IPS DF 6.9 (cell line): ENCODE measurements at regions not wholly inside any gene's neighbourhood (a gene's known extent, or its start where the extent isn't known, plus 50 kb on each side); places are given as distances from the start of the nearest gene placed in this dataset.

Experiments used
- DNase-seq: peaks from one replicate; pipeline ENCODE4 v3.0.0-alpha.2; 2013; ENCODE audit warnings: low read depth, low spot score
- H3K27ac ChIP-seq: one replicate; pipeline ENCODE4 v1.5.1; 2013; ENCODE audit warnings: low read length, control low read depth
- H3K27me3 ChIP-seq: 2 replicates; pipeline ENCODE4 v1.6.1; 2013; ENCODE audit warnings: mild to moderate bottlenecking, low read length; ENCODE audit not compliant: control insufficient read depth, insufficient read depth
- H3K36me3 ChIP-seq: 2 replicates; pipeline ENCODE4 v1.6.1; 2013; ENCODE audit warnings: low read length; ENCODE audit not compliant: control insufficient read depth, insufficient read depth
- H3K4me1 ChIP-seq: 2 replicates; pipeline ENCODE4 v1.6.1; 2013; ENCODE audit warnings: low read length; ENCODE audit not compliant: control insufficient read depth, insufficient read depth
- H3K4me3 ChIP-seq: 2 replicates; pipeline ENCODE4 v1.5.1; 2013; ENCODE audit warnings: mild to moderate bottlenecking, low read length
- H3K9me3 ChIP-seq: 2 replicates; pipeline ENCODE4 v1.6.1; 2013; ENCODE audit warnings: low read length, inconsistent platforms; ENCODE audit not compliant: control insufficient read depth, insufficient read depth
- WGBS: extraction: QIAGEN DNeasy Blood & Tissue Kit; methylation state at CpG from one replicate; pipeline ENCODE4 v1.1.7; 2013; ENCODE audit warnings: mixed read lengths, missing lambda C conversion rate; ENCODE audit not compliant: insufficient read length, insufficient coverage; 5-methylcytosine and 5-hydroxymethylcytosine counted together

- Histone ChIP-seq H3K4me3 (no peak overlapping the region), H3K27me3 (no peaks in the 10 kb centered on the region), H3K4me1 (no peaks in the 10 kb centered on the region), H3K36me3 (no peaks in the 10 kb centered on the region), H3K27ac (no peak overlapping the region), H3K9me3 (no peaks in the 10 kb centered on the region)
- no peak for DNase-seq
- no CpG with 5 or more reads among the region's 1 CpG for WGBS
Measured at GRCh38 chr7:54810401-54810800, 51.4 kb upstream of the SEC61G start.

GRCh38 chr7:54811041-54811845, 52.2 kb upstream of the SEC61G start:
- Histone ChIP-seq H3K9me3 (no peaks in the 10 kb centered on the region), H3K36me3 (no peaks in the 10 kb centered on the region), H3K27me3 (no peaks in the 10 kb centered on the region), H3K4me1 (no peaks in the 10 kb centered on the region), H3K27ac (no peak overlapping the region), H3K4me3 (no peak overlapping the region)
- no CpG with 5 or more reads among the region's 5 CpGs for WGBS
- no peak for DNase-seq

GRCh38 chr7:54811846-54812254, 52.8 kb upstream of the SEC61G start:
- H3K36me3 ChIP-seq, result no peaks in the 10 kb centered on the region
- WGBS, result no CpG with 5 or more reads among the region's 8 CpGs
- H3K4me3 ChIP-seq, result no peak overlapping the region
- H3K9me3 ChIP-seq, result no peaks in the 10 kb centered on the region
- no peak for DNase-seq
- H3K27ac ChIP-seq, result no peak overlapping the region
- H3K27me3 ChIP-seq, result no peaks in the 10 kb centered on the region
- no peaks in the 10 kb centered on the region for H3K4me1 ChIP-seq

GRCh38 chr7:54812756-54813322, 53.8 kb upstream of the SEC61G start:
- no peak for DNase-seq
- no peak overlapping the region for H3K27ac ChIP-seq
- no peaks in the 10 kb centered on the region for H3K27me3 ChIP-seq
- no peaks in the 10 kb centered on the region for H3K9me3 ChIP-seq
- no peak overlapping the region for H3K4me3 ChIP-seq
- H3K36me3 ChIP-seq, result no peaks in the 10 kb centered on the region
- no CpG with 5 or more reads among the region's 4 CpGs for WGBS
- no peaks in the 10 kb centered on the region for H3K4me1 ChIP-seq

GRCh38 chr7:54813398-54813797, 54.4 kb upstream of the SEC61G start:
- no peaks in the 10 kb centered on the region for H3K9me3 ChIP-seq
- no peaks in the 10 kb centered on the region for H3K36me3 ChIP-seq
- WGBS, result no CpG with 5 or more reads among the region's 6 CpGs
- no peaks in the 10 kb centered on the region for H3K4me1 ChIP-seq
- no peak overlapping the region for H3K27ac ChIP-seq
- H3K27me3 ChIP-seq, result no peaks in the 10 kb centered on the region
- H3K4me3 ChIP-seq, result no peak overlapping the region
- DNase-seq, result no peak

- DNase-seq, result no peak
- Histone ChIP-seq H3K36me3 (no peaks in the 10 kb centered on the region), H3K4me1 (no peaks in the 10 kb centered on the region), H3K27ac (no peak overlapping the region), H3K4me3 (no peak overlapping the region), H3K9me3 (no peaks in the 10 kb centered on the region), H3K27me3 (no peaks in the 10 kb centered on the region)
- WGBS, result no CpG with 5 or more reads among the region's 5 CpGs
Measured at GRCh38 chr7:54814401-54814800, 55.4 kb upstream of the SEC61G start.

- WGBS, result no CpG with 5 or more reads among the region's 5 CpGs
Measured at GRCh38 chr7:54817152-54817551, 58.1 kb upstream of the SEC61G start.

GRCh38 chr7:54823776-54824175, 64.8 kb upstream of the SEC61G start:
- H3K4me3 ChIP-seq, result no peak overlapping the region
- H3K27me3 ChIP-seq, result no peaks in the 10 kb centered on the region
- H3K36me3 ChIP-seq, result no peaks in the 10 kb centered on the region
- no CpG with 5 or more reads among the region's 5 CpGs for WGBS
- H3K9me3 ChIP-seq, result no peaks in the 10 kb centered on the region
- no peak for DNase-seq
- no peak overlapping the region for H3K27ac ChIP-seq
- no peaks in the 10 kb centered on the region for H3K4me1 ChIP-seq

More at GRCh38 chr7:54817152-54817551, 58.1 kb upstream of the SEC61G start:
- no peaks in the 10 kb centered on the region for H3K9me3 ChIP-seq
- H3K4me1 ChIP-seq, result no peaks in the 10 kb centered on the region
- no peak for DNase-seq
- H3K27me3 ChIP-seq, result no peaks in the 10 kb centered on the region
- H3K36me3 ChIP-seq, result no peaks in the 10 kb centered on the region
- H3K27ac ChIP-seq, result no peak overlapping the region
- no peak overlapping the region for H3K4me3 ChIP-seq

GRCh38 chr7:54824655-54825054, 65.6 kb upstream of the SEC61G start:
- no peak for DNase-seq
- Histone ChIP-seq H3K27me3 (no peaks in the 10 kb centered on the region), H3K4me1 (no peaks in the 10 kb centered on the region), H3K36me3 (no peaks in the 10 kb centered on the region), H3K27ac (no peak overlapping the region), H3K9me3 (no peaks in the 10 kb centered on the region), H3K4me3 (no peak overlapping the region)
- WGBS, result no CpG with 5 or more reads among the region's 1 CpG

- Histone ChIP-seq H3K9me3 (no peaks in the 10 kb centered on the region), H3K4me3 (no peak overlapping the region), H3K4me1 (no peaks in the 10 kb centered on the region), H3K36me3 (no peaks in the 10 kb centered on the region), H3K27me3 (no peaks in the 10 kb centered on the region), H3K27ac (no peak overlapping the region)
- DNase-seq, result no peak
- WGBS, result no CpG with 5 or more reads among the region's 3 CpGs
Measured at GRCh38 chr7:54825368-54825767, 66.4 kb upstream of the SEC61G start.

- Histone ChIP-seq H3K36me3 (no peaks in the 10 kb centered on the region), H3K9me3 (no peaks in the 10 kb centered on the region), H3K27me3 (no peaks in the 10 kb centered on the region), H3K4me1 (no peaks in the 10 kb centered on the region), H3K27ac (no peak overlapping the region), H3K4me3 (no peak overlapping the region)
- no peak for DNase-seq
- no CpG with 5 or more reads among the region's 4 CpGs for WGBS
Measured at GRCh38 chr7:54827734-54828133, 68.7 kb upstream of the SEC61G start.
